K562 (cell line): ENCODE measurements at regions not wholly inside any gene's neighbourhood (a gene's known extent, or its start where the extent isn't known, plus 50 kb on each side); places are given as distances from the start of the nearest gene placed in this dataset.

Source experiments
- ATAC-seq: fragments of 200-7000 bp; cut with Tn5 transposase; 3 replicates; pipeline ENCODE4 v1.9.1; 2020; ENCODE audit warnings: moderate library complexity
- BruUV-seq: library from RNA; stranded (reverse); fragments of 400-500 nt; replicated peaks from 2 replicates; lab custom pipeline; 2021; lab: Mats Ljungman, UMichigan
- CTCF ChIA-PET: fragments of 300-600 bp; formaldehyde crosslinking; extraction: SDS; loops from one replicate; lab custom pipeline; 2021; ENCODE audit warnings: low intra/inter-chr PET ratio; lab: Yijun Ruan, JAX
- POLR2A ChIA-PET: fragments of 300-600, 350-650 bp; sonication (Branson Sonifier 250); formaldehyde crosslinking; extraction: SDS; loops from one replicate; lab custom pipeline; 2021; ENCODE audit warnings: antibody characterized with exemption, inconsistent platforms; lab: Yijun Ruan, JAX
- DNase-seq, 4 experiments: peaks; one replicate each; pipeline versions ENCODE4 v3.0.0 to v3.0.0-alpha.2; 2011 to 2018; ENCODE audit warnings: low spot score in 3 of 4, mixed read lengths in 3 of 4; ENCODE audit errors: extremely low read depth in 1 of 4
- FAIRE-seq: peaks from 2 replicates; lab custom pipeline; 2011; peaks lifted over from hg19 to GRCh38; lab: Jason Lieb, UNC
- H2AFZ ChIP-seq: 2 replicates; pipeline ENCODE4 v1.6.0; 2011; ENCODE audit warnings: low read depth, low read length, control low read depth, inconsistent platforms
- H3K27ac ChIP-seq: fragments of 200-600 bp; 3 replicates; pipeline ENCODE4 v1.8.0; 2011; ENCODE audit warnings: low read depth, mild to moderate bottlenecking, control low read depth, inconsistent platforms, low read length, moderate library complexity, mixed read lengths; ENCODE audit errors: extremely low read depth
- H3K27me3 ChIP-seq, 2 experiments: fragments of 300-600 bp in 1 of 2; 2 replicates in 1 of 2; 3 replicates in 1 of 2; pipeline versions ENCODE4 v1.6.0 to v1.8.0; 2011; ENCODE audit warnings: inconsistent platforms in 2 of 2, low read length in 2 of 2, mild to moderate bottlenecking in 1 of 2, mixed read lengths in 1 of 2, moderate library complexity in 1 of 2; ENCODE audit not compliant: control insufficient read depth in 2 of 2, insufficient read depth in 2 of 2
- H3K36me3 ChIP-seq: fragments of 300-600 bp; 3 replicates; pipeline ENCODE4 v1.8.0; 2011; ENCODE audit warnings: mild to moderate bottlenecking, low read length, inconsistent platforms; ENCODE audit not compliant: control insufficient read depth, insufficient read depth
- H3K4me1 ChIP-seq, 2 experiments: fragments of 200-600 bp in 1 of 2; replicated peaks in 1 of 2; 2 replicates in 1 of 2; 3 replicates in 1 of 2; pipeline versions ENCODE4 v1.5.1 to v1.8.0; 2011; ENCODE audit warnings: inconsistent platforms in 2 of 2, low read length in 2 of 2, mild to moderate bottlenecking in 1 of 2, mixed read lengths in 1 of 2, moderate library complexity in 1 of 2; ENCODE audit not compliant: control insufficient read depth in 2 of 2, insufficient read depth in 2 of 2
- H3K4me2 ChIP-seq: 2 replicates; pipeline ENCODE4 v1.6.1; 2011; ENCODE audit warnings: low read length, control low read depth, inconsistent platforms, mixed read lengths; ENCODE audit not compliant: insufficient read depth
- H3K4me3 ChIP-seq: fragments of 200-600 bp; sonication (generic), shearing (Covaris generic); 2 replicates; pipeline ENCODE4 v1.5.1; 2016; ENCODE audit warnings: control low read depth, inconsistent platforms
- H3K79me2 ChIP-seq: fragments of 200-600 bp; 3 replicates; pipeline ENCODE4 v1.8.0; 2011; ENCODE audit warnings: low read length, inconsistent platforms; ENCODE audit not compliant: control insufficient read depth, insufficient read depth
- H3K9ac ChIP-seq, 2 experiments: 2 replicates each; pipeline versions ENCODE4 v1.6.0 to v1.6.1; 2011; ENCODE audit warnings: low read depth in 2 of 2, low read length in 2 of 2, control low read depth in 1 of 2, inconsistent platforms in 1 of 2, mild to moderate bottlenecking in 1 of 2, mixed read lengths in 1 of 2; ENCODE audit not compliant: insufficient read depth in 1 of 2
- H3K9me1 ChIP-seq: one replicate; pipeline ENCODE4 v1.6.0; 2011; ENCODE audit warnings: inconsistent platforms, mild to moderate bottlenecking, low read length, moderate library complexity; ENCODE audit not compliant: control insufficient read depth, insufficient read depth
- H3K9me3 ChIP-seq: replicated peaks from 2 replicates; pipeline ENCODE4 v1.5.1; 2011; ENCODE audit warnings: low read depth, low read length, inconsistent platforms; ENCODE audit not compliant: control insufficient read depth, insufficient read depth
- H4K20me1 ChIP-seq: replicated peaks from 2 replicates; pipeline ENCODE4 v1.6.1; 2011; ENCODE audit warnings: low read length, inconsistent platforms, mixed read lengths; ENCODE audit not compliant: control insufficient read depth, insufficient read depth
- CHD1 ChIP-seq: fragments of 200-600 bp; sonication (generic); IDR thresholded peaks from one replicate; pipeline ENCODE4 v1.6.1; 2012; ENCODE audit warnings: mild to moderate bottlenecking, moderate library complexity, low read length, inconsistent platforms
- FUS ChIP-seq: fragments of 200-400 bp; formaldehyde crosslinking; optimal IDR thresholded peaks from 2 replicates; pipeline ENCODE3; 2017; ENCODE audit warnings: low read depth, low read length
- GATAD2B ChIP-seq: fragments of 450-650 bp; IDR thresholded peaks from 2 replicates; pipeline ENCODE4 v1.6.1; 2017; ENCODE audit warnings: mild to moderate bottlenecking, borderline replicate concordance
- KAT7 ChIP-seq: sonication (generic); formaldehyde crosslinking; IDR thresholded peaks from 2 replicates; pipeline ENCODE4 v1.8.0; 2022; ENCODE audit warnings: missing genetic modification reagents, mild to moderate bottlenecking, borderline replicate concordance
- SMAD1 ChIP-seq: fragments of 150-350 bp; IDR thresholded peaks from 2 replicates; pipeline ENCODE4 v1.6.1; 2014; ENCODE audit warnings: low read length, low read depth; ENCODE audit not compliant: partially characterized antibody
- SRSF1 ChIP-seq: fragments of 200-400 bp; formaldehyde crosslinking; IDR thresholded peaks from 2 replicates; pipeline ENCODE4 v1.6.1; 2017; ENCODE audit warnings: mild to moderate bottlenecking, low read depth, low read length, moderate library complexity
- WGBS: fragments of 100-300 bp; shearing (Covaris generic); methylation state at CpG from one replicate; pipeline ENCODE4 v1.1.6; 2016; ENCODE audit warnings: low coverage, mixed read lengths; ENCODE audit not compliant: insufficient coverage; ENCODE audit errors: missing lambda C conversion rate; 5-methylcytosine and 5-hydroxymethylcytosine counted together
- in situ Hi-C: fragments of 300-500 bp; cut with MboI; formaldehyde crosslinking; loops from 4 replicates; pipeline ENCODE4 v1.15.0; 2018; ENCODE audit warnings: inconsistent platforms, mixed read lengths
- intact Hi-C: fragments of 100-400 bp; cut with micrococcal nuclease; formaldehyde crosslinking; loops from 2 replicates; pipeline ENCODE4 v1.14.2; 2022
- TF ChIP-seq, protein P1 (sequence below): sonication (generic); formaldehyde crosslinking; IDR thresholded peaks from 2 replicates; pipeline ENCODE4 v1.8.0; 2022; ENCODE audit warnings: missing genetic modification reagents, mild to moderate bottlenecking, moderate library complexity, borderline replicate concordance

- no peaks in the 10 kb centered on the region for H3K27me3 ChIP-seq
- no peaks in the 10 kb centered on the region for H3K4me1 ChIP-seq
- H3K79me2 ChIP-seq, result no peaks in the 10 kb centered on the region
- 0% methylated on average over 5 of the region's 5 CpGs for WGBS
- no peak overlapping the region for H2AFZ ChIP-seq
- ATAC-seq, result no peak
- POLR2A ChIA-PET, result no interaction called here
- H3K27ac ChIP-seq, result no peak overlapping the region
- no peak for TF ChIP-seq CHD1
- TF ChIP-seq FUS, result no peak
- TF ChIP-seq SRSF1, result no peak
- TF ChIP-seq, protein P1, sequence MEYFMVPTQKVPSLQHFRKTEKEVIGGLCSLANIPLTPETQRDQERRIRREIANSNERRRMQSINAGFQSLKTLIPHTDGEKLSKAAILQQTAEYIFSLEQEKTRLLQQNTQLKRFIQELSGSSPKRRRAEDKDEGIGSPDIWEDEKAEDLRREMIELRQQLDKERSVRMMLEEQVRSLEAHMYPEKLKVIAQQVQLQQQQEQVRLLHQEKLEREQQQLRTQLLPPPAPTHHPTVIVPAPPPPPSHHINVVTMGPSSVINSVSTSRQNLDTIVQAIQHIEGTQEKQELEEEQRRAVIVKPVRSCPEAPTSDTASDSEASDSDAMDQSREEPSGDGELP (CRISPR knock-in tag), result no peak
- TF ChIP-seq KAT7 (CRISPR knock-in tag), result no peak
- TF ChIP-seq SMAD1, result no peak
- TF ChIP-seq GATAD2B, result no peak
- no peak for DNase-seq
- CTCF ChIA-PET, result no interaction called here
- H4K20me1 ChIP-seq, result no peaks in the 10 kb centered on the region
- H3K9me3 ChIP-seq, result no peaks in the 10 kb centered on the region
- no TSS peak for BruUV-seq
- no peaks in the 10 kb centered on the region for H3K9me1 ChIP-seq
- in situ Hi-C loops, result loop anchor here (10.0 kb wide), 1 partner anchor 689 kb away; no protein-coding TSS in a partner anchor
- no peak overlapping the region for H3K4me3 ChIP-seq
- intact Hi-C loops, result loop anchor here (10.0 kb wide), 1 partner anchor 431 kb away; no protein-coding TSS in a partner anchor
- no peak for FAIRE-seq
- no peak overlapping the region for H3K9ac ChIP-seq
- H3K4me2 ChIP-seq, result no peak overlapping the region
- H3K36me3 ChIP-seq, result no peaks in the 10 kb centered on the region
These were observed 492.1 kb upstream of the CADM1 start for GRCh38 chr11:115996125-115996807.
